HAP-1 (cell line): ENCODE measurements at regions not wholly inside any gene's neighbourhood (a gene's known extent, or its start where the extent isn't known, plus 50 kb on each side); places are given as distances from the start of the nearest gene placed in this dataset.

Experiments
- DNase-seq, 2 experiments: peaks; one replicate each; pipeline ENCODE4 v3.0.0-alpha.2; 2016 to 2020; ENCODE audit warnings: low spot score in 2 of 2
- H3K27me3 ChIP-seq: fragments of 250-450 bp; sonication (Bioruptor Pico); 2 replicates; pipeline ENCODE4 v1.5.1; 2020; ENCODE audit warnings: low read depth, mild to moderate bottlenecking, moderate library complexity
- H3K36me3 ChIP-seq: fragments of 250-450 bp; sonication (Bioruptor Pico); replicated peaks from 2 replicates; pipeline ENCODE4 v1.5.1; 2020; ENCODE audit warnings: mild to moderate bottlenecking
- H3K4me1 ChIP-seq: fragments of 250-450 bp; sonication (Bioruptor Pico); 2 replicates; pipeline ENCODE4 v1.5.1; 2020; ENCODE audit warnings: mild to moderate bottlenecking
- H3K4me3 ChIP-seq: fragments of 250-450 bp; sonication (Bioruptor Pico); 2 replicates; pipeline ENCODE4 v1.5.1; 2020; ENCODE audit warnings: mild to moderate bottlenecking, moderate library complexity
- H3K9me3 ChIP-seq: fragments of 250-450 bp; sonication (Bioruptor Pico); 2 replicates; pipeline ENCODE4 v1.5.1; 2020; ENCODE audit warnings: mild to moderate bottlenecking, moderate library complexity
- in situ Hi-C: fragments of 300-500 bp; cut with MboI; formaldehyde crosslinking; loops from 3 replicates; pipeline ENCODE4 v1.14.3; 2020; ENCODE audit warnings: low sequenced_read_pairs, inconsistent platforms, mixed read lengths

GRCh38 chr12:103178366-103179080 is 221.0 kb downstream of the ASCL1 start:
- Histone ChIP-seq H3K27me3 (no peaks in the 10 kb centered on the region), H3K4me1 (no peaks in the 10 kb centered on the region), H3K9me3 (no peaks in the 10 kb centered on the region), H3K4me3 (no peak overlapping the region), H3K36me3 (no peaks in the 10 kb centered on the region)
- no peak for DNase-seq
- in situ Hi-C loops: no loop called here

GRCh38 chr12:103181366-103182152 is 224.1 kb downstream of the ASCL1 start:
- in situ Hi-C loops: no loop called here
- Histone ChIP-seq H3K4me3 (no peak overlapping the region), H3K36me3 (no peaks in the 10 kb centered on the region), H3K4me1 (no peaks in the 10 kb centered on the region), H3K9me3 (no peaks in the 10 kb centered on the region), H3K27me3 (no peaks in the 10 kb centered on the region)
- DNase-seq: no peak

- Histone ChIP-seq H3K4me3 (no peak overlapping the region), H3K4me1 (no peaks in the 10 kb centered on the region), H3K9me3 (no peaks in the 10 kb centered on the region), H3K36me3 (no peaks in the 10 kb centered on the region), H3K27me3 (no peaks in the 10 kb centered on the region)
- in situ Hi-C loops: no loop called here
- no peak for DNase-seq
Observed at GRCh38 chr12:103182299-103182698, 224.8 kb downstream of the ASCL1 start.

- H3K9me3 ChIP-seq: no peaks in the 10 kb centered on the region
- H3K4me3 ChIP-seq: no peak overlapping the region
- H3K27me3 ChIP-seq: no peaks in the 10 kb centered on the region
- in situ Hi-C loops: no loop called here
- no peaks in the 10 kb centered on the region for H3K4me1 ChIP-seq
- DNase-seq: no peak
- H3K36me3 ChIP-seq: no peaks in the 10 kb centered on the region
Observed at GRCh38 chr12:103196467-103196866, 239.0 kb downstream of the ASCL1 start.

DNA sequence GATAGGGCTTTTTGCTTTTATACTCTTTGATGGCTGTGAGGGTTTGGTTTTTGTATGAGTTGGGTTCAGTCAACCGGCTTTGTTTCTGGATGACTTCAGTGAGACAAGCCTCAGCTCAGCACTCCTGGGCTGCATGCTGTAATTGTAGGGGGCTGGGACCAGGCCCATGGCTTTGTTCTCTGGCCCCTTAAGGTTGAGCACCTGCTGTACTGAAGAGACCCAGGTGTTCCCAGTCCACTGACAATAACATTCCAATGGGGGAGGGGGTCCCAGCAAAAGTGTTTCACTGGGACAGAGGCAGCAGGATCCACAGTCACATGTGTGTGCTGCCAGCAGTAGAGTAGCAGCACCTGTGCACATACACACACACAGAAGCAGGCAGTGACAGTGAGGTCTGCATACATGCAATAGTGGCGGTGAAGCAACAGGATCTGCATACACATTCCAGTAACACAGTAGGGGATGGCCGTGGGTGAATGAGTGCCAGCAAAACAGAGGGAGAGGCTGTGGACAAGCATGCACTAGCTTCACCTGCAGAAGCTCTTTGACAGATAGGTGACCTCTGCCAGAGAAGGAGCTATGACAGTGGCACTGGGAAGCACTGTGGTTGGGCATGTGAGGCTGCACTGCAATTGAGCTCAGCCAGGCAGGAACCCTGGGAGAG is 240.4 kb downstream of the ASCL1 start:
- no peaks in the 10 kb centered on the region for H3K36me3 ChIP-seq
- no peak for DNase-seq

GRCh38 chr12:103198499-103198898 is 241.0 kb downstream of the ASCL1 start:
- H3K4me3 ChIP-seq: no peak overlapping the region

More for the DNA sequence above, 240.4 kb downstream of the ASCL1 start:
- Histone ChIP-seq H3K4me1 (no peaks in the 10 kb centered on the region), H3K27me3 (no peaks in the 10 kb centered on the region), H3K9me3 (no peaks in the 10 kb centered on the region), H3K4me3 (no peak overlapping the region)
- in situ Hi-C loops: no loop called here

DNA sequence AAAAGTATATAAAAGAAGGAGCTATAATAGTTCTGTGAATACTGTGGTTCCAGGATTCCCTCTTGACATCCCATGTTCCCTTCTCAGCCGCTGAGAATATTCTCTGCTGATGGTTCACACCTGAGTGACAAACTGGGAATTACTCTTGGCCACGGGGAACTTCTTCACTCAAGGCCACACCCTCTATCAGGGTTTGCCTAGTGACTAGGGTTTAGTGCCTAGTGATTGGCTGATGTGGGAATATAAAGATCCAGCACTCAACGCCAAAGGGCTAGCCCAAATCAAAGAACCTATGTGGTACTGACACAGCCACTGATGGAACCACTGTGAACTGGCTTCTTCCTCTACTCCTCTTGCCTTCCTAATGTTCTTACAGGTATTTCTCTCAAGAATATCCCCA is 248.4 kb downstream of the ASCL1 start:
- Histone ChIP-seq H3K36me3 (no peaks in the 10 kb centered on the region), H3K27me3 (no peaks in the 10 kb centered on the region), H3K4me1 (no peaks in the 10 kb centered on the region), H3K9me3 (no peaks in the 10 kb centered on the region), H3K4me3 (no peak overlapping the region)
- in situ Hi-C loops: no loop called here
- no peak for DNase-seq

More at GRCh38 chr12:103198499-103198898, 241.0 kb downstream of the ASCL1 start:
- no peaks in the 10 kb centered on the region for H3K36me3 ChIP-seq
- DNase-seq: no peak
- no peaks in the 10 kb centered on the region for H3K27me3 ChIP-seq
- H3K4me1 ChIP-seq: no peaks in the 10 kb centered on the region
- H3K9me3 ChIP-seq: no peaks in the 10 kb centered on the region
- in situ Hi-C loops: no loop called here

- Histone ChIP-seq H3K27me3 (no peaks in the 10 kb centered on the region), H3K36me3 (no peaks in the 10 kb centered on the region), H3K4me3 (no peak overlapping the region), H3K9me3 (no peaks in the 10 kb centered on the region), H3K4me1 (no peaks in the 10 kb centered on the region)
- no peak for DNase-seq
- in situ Hi-C loops: no loop called here
Observed at GRCh38 chr12:103207936-103208335, 250.5 kb downstream of the ASCL1 start.

DNA sequence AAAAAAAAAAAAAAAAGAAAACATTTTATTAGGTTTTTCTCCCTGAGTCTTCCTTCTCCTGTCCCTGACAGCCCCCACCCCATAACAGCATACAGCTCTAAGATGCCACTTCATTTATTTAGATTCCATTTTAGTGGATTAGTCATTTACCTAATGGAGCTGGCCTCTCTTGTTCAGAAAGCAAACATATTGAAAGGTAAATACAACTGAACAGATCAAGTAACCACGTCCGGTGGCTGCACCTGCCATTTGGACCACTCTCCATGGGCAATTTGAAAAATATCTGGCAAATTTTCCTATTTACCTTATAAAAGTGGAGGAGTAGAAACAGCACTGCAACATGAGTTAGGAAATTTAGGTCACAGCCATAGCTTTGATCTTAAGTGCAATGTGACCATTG is 254.6 kb downstream of the C12orf42 start:
- no peak for DNase-seq
- Histone ChIP-seq H3K4me1 (no peaks in the 10 kb centered on the region), H3K9me3 (no peaks in the 10 kb centered on the region), H3K27me3 (no peaks in the 10 kb centered on the region), H3K4me3 (no peak overlapping the region), H3K36me3 (no peaks in the 10 kb centered on the region)
- in situ Hi-C loops: no loop called here

DNA sequence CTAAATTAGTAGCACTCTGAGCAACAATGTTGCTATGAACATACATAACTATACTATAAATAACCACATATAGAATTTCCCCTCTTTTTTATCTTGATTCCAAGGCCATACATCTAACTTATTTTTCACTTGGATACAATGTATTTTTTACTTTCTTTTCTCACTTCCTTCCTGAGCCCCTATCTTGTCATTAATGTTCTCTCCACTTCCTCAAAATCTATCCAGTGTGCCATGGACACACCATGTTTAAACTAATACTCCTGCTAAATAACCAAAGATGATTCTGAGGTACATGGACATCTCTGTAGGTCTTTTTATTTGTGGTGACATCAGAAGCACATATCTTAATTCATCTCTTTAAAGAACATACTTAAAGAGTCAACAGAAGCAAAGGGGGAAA is 251.2 kb downstream of the C12orf42 start:
- in situ Hi-C loops: no loop called here

DNA sequence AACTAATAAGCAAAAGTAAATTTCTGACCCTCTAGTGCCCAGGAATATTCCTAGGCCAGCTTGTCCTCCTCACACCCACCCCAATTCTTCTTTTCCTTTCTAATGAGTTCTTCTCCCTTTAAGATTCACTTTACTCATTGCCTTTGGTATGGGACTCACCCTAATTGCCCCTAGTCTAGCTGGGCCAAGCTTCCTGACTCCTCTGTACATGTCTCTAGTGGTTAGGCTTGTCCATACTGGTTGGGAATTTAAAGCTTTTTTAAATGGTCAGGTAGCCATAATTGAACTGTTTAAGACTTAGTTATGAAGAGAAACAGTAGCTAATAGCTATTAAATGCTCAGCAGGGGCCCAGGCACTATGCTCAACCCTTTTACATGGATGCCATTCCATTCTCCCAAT is 248.2 kb downstream of the C12orf42 start:
- H3K27me3 ChIP-seq: 0 out of 2 replicates have a peak, but pooled peaks cover 5% of the 10 kb centered on the region
- in situ Hi-C loops: no loop called here
- H3K4me1 ChIP-seq: no peaks in the 10 kb centered on the region
- DNase-seq: no peak
- no peaks in the 10 kb centered on the region for H3K9me3 ChIP-seq
- no peaks in the 10 kb centered on the region for H3K36me3 ChIP-seq
- no peak overlapping the region for H3K4me3 ChIP-seq

More for the DNA sequence above, 251.2 kb downstream of the C12orf42 start:
- Histone ChIP-seq H3K9me3 (no peaks in the 10 kb centered on the region), H3K4me1 (no peaks in the 10 kb centered on the region), H3K27me3 (0 out of 2 replicates have a peak, but pooled peaks cover 5% of the 10 kb centered on the region), H3K4me3 (no peak overlapping the region), H3K36me3 (no peaks in the 10 kb centered on the region)
- DNase-seq: no peak

- no peaks in the 10 kb centered on the region for H3K4me1 ChIP-seq
- H3K4me3 ChIP-seq: no peak overlapping the region
- no peaks in the 10 kb centered on the region for H3K9me3 ChIP-seq
- H3K27me3 ChIP-seq: 0 out of 2 replicates have a peak, but pooled peaks cover 5% of the 10 kb centered on the region
- in situ Hi-C loops: no loop called here
- no peak for DNase-seq
- no peaks in the 10 kb centered on the region for H3K36me3 ChIP-seq
Observed at GRCh38 chr12:103249607-103250006, 246.2 kb downstream of the C12orf42 start.

DNA sequence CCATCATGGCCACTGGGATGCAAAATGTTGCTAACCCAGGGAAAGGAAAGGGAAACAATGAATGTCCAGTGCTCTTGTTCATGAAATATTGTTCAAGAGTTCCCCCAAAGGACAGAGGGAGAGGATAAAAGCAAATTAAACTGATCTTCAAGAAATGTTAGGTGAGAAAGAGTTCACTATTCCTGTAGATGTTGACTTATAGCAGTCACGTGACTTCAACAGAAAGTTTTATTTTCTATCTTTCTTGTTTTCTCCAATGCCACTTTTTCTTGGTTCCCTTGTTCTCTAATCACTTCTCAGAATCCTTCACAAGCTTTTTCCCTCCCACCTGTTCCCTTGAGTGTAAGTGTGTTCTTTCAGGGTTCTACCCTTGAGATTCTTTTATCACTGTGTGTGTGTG is 245.3 kb downstream of the C12orf42 start:
- Histone ChIP-seq H3K4me3 (no peak overlapping the region), H3K4me1 (no peaks in the 10 kb centered on the region), H3K27me3 (0 out of 2 replicates have a peak, but pooled peaks cover 5% of the 10 kb centered on the region), H3K9me3 (no peaks in the 10 kb centered on the region), H3K36me3 (no peaks in the 10 kb centered on the region)
- in situ Hi-C loops: no loop called here
- DNase-seq: no peak
